ENCODE measurements at regions not wholly inside any gene's neighbourhood (a gene's known extent, or its start where the extent isn't known, plus 50 kb on each side); places are given as distances from the start of the nearest gene placed in this dataset.

DNA sequence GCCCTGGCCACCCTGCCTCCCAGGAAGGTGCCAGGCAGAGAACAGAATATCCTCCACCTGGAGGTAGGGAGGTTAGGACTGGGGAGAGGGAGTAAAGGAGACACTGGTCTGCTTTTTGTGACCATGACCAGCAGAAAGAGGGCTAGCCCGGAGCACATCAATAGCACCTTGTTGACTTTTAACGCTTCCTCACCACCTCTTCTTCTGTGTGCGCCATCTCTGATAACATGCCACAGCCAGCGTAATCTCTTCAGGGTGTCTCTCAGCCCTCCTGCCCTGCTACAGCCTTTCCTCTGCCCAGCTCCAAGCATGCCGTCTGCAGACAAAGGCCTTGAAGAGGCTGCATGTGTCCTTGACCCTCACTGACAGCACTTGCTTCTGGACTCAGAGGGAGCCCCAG, 50.9 kb upstream of the GJA5 start:
- TF ChIP-seq POLR2A (IDR thresholded peaks at IDR 0.05) = no peak
- TF ChIP-seq, protein P1, sequence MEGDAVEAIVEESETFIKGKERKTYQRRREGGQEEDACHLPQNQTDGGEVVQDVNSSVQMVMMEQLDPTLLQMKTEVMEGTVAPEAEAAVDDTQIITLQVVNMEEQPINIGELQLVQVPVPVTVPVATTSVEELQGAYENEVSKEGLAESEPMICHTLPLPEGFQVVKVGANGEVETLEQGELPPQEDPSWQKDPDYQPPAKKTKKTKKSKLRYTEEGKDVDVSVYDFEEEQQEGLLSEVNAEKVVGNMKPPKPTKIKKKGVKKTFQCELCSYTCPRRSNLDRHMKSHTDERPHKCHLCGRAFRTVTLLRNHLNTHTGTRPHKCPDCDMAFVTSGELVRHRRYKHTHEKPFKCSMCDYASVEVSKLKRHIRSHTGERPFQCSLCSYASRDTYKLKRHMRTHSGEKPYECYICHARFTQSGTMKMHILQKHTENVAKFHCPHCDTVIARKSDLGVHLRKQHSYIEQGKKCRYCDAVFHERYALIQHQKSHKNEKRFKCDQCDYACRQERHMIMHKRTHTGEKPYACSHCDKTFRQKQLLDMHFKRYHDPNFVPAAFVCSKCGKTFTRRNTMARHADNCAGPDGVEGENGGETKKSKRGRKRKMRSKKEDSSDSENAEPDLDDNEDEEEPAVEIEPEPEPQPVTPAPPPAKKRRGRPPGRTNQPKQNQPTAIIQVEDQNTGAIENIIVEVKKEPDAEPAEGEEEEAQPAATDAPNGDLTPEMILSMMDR (IDR thresholded peaks at IDR 0.05 in 8 of 11, conservative IDR thresholded peaks at IDR 0.05 in 3 of 11) = no peak
